H1 (cell line): ENCODE measurements at regions not wholly inside any gene's neighbourhood (a gene's known extent, or its start where the extent isn't known, plus 50 kb on each side); places are given as distances from the start of the nearest gene placed in this dataset.

Experiments used
- CTCF ChIA-PET: fragments of 300-600 bp; sonication (Branson Sonifier 250); formaldehyde crosslinking; loops from one replicate; lab custom pipeline; 2021; ENCODE audit not compliant: partially characterized antibody; lab: Charles Lee
- POLR2A ChIA-PET: fragments of 300-600 bp; sonication (Branson Sonifier 250); formaldehyde crosslinking; loops from one replicate; lab custom pipeline; 2021; ENCODE audit warnings: inconsistent platforms; ENCODE audit not compliant: partially characterized antibody; lab: Charles Lee
- DNase-seq, 2 experiments: peaks; one replicate each; pipeline versions ENCODE4 v3.0.0 to v3.0.0-alpha.2; 2010 to 2022; ENCODE audit warnings: low spot score in 2 of 2, low read depth in 1 of 2, mixed read lengths in 1 of 2
- FAIRE-seq: peaks from 2 replicates; lab custom pipeline; 2011; peaks lifted over from hg19 to GRCh38; lab: Jason Lieb, UNC
- H2AFZ ChIP-seq: 2 replicates; pipeline ENCODE4 v1.8.1; 2012; ENCODE audit warnings: low read length, inconsistent platforms
- H2AK5ac ChIP-seq: 2 replicates; pipeline ENCODE4 v1.6.1; 2013; ENCODE audit warnings: low read depth, low read length
- H2BK120ac ChIP-seq: replicated peaks from 2 replicates; pipeline ENCODE3; 2013; ENCODE audit warnings: low read depth, low read length, inconsistent platforms
- H2BK12ac ChIP-seq: 2 replicates; pipeline ENCODE4 v1.6.1; 2013; ENCODE audit warnings: low read depth, low read length
- H2BK15ac ChIP-seq: 2 replicates; pipeline ENCODE4 v1.6.1; 2013; ENCODE audit warnings: low read length
- H2BK20ac ChIP-seq: 2 replicates; pipeline ENCODE4 v1.6.1; 2013; ENCODE audit warnings: low read length
- H2BK5ac ChIP-seq: 2 replicates; pipeline ENCODE4 v1.6.1; 2013; ENCODE audit warnings: low read depth, low read length
- H3K14ac ChIP-seq: 2 replicates; pipeline ENCODE4 v1.6.1; 2013; ENCODE audit warnings: inconsistent platforms; ENCODE audit not compliant: insufficient read length
- H3K18ac ChIP-seq: 2 replicates; pipeline ENCODE4 v1.6.1; 2013; ENCODE audit warnings: low read length; ENCODE audit errors: extremely low read depth
- H3K23ac ChIP-seq: 2 replicates; pipeline ENCODE4 v1.6.1; 2013; ENCODE audit warnings: inconsistent platforms; ENCODE audit not compliant: insufficient read length
- H3K23me2 ChIP-seq: 2 replicates; pipeline ENCODE4 v1.6.1; 2013; ENCODE audit warnings: low read depth, low read length
- H3K27ac ChIP-seq: 2 replicates; pipeline ENCODE4 v1.6.1; 2011; ENCODE audit warnings: low read depth, low read length, inconsistent platforms
- H3K27me3 ChIP-seq, 4 experiments: replicated peaks in 1 of 4; 1 replicate in 1 of 4; 2 replicates in 3 of 4; pipeline versions ENCODE4 v1.6.1 to v1.8.1; 2011 to 2013; ENCODE audit warnings: low read length in 3 of 4, mild to moderate bottlenecking in 3 of 4, inconsistent platforms in 2 of 4, mixed read lengths in 2 of 4, moderate library complexity in 1 of 4; ENCODE audit not compliant: control insufficient read depth in 3 of 4, insufficient read depth in 3 of 4; ENCODE audit errors: extremely low read depth in 1 of 4
- H3K36me3 ChIP-seq, 4 experiments: 2 replicates each; pipeline versions ENCODE4 v1.6.1 to v1.8.1; 2011 to 2013; ENCODE audit warnings: mild to moderate bottlenecking in 4 of 4, low read length in 3 of 4, moderate library complexity in 2 of 4, control low read depth in 1 of 4, inconsistent platforms in 1 of 4; ENCODE audit not compliant: insufficient read depth in 4 of 4, control insufficient read depth in 2 of 4
- H3K4ac ChIP-seq: replicated peaks from 2 replicates; pipeline ENCODE3; 2013; ENCODE audit warnings: low read length, low read depth, mixed read lengths, inconsistent platforms; ENCODE audit not compliant: insufficient read length
- H3K4me1 ChIP-seq, 4 experiments: replicated peaks in 1 of 4; 1 replicate in 1 of 4; 2 replicates in 3 of 4; pipeline versions ENCODE4 v1.6.1 to v1.8.1; 2011 to 2013; ENCODE audit warnings: low read length in 3 of 4, inconsistent platforms in 2 of 4, mixed read lengths in 1 of 4; ENCODE audit not compliant: insufficient read depth in 4 of 4, control insufficient read depth in 3 of 4
- H3K4me2 ChIP-seq, 2 experiments: 2 replicates each; pipeline versions ENCODE4 v1.6.1 to v1.8.1; 2011 to 2013; ENCODE audit warnings: low read depth in 2 of 2, low read length in 2 of 2, control low read depth in 1 of 2, inconsistent platforms in 1 of 2, mild to moderate bottlenecking in 1 of 2; ENCODE audit not compliant: insufficient read depth in 1 of 2
- H3K4me3 ChIP-seq, 4 experiments: fragments of 200-600, 300-600 bp in 1 of 4; sonication (generic), shearing (Covaris generic), sonication (Bioruptor Twin) in 1 of 4; 2 replicates each; pipeline versions ENCODE4 v1.5.1 to v1.8.1; 2011 to 2016; ENCODE audit warnings: low read length in 4 of 4, low read depth in 3 of 4, control low read depth in 2 of 4, inconsistent platforms in 2 of 4, mild to moderate bottlenecking in 2 of 4, mixed read lengths in 1 of 4, moderate library complexity in 1 of 4; ENCODE audit not compliant: insufficient read depth in 2 of 4; ENCODE audit errors: extremely low read depth in 1 of 4
- H3K56ac ChIP-seq: replicated peaks from 2 replicates; pipeline ENCODE3; 2013; ENCODE audit warnings: low read depth, mild to moderate bottlenecking, mixed read lengths, low read length, inconsistent platforms; ENCODE audit not compliant: insufficient read length
- H3K79me1 ChIP-seq: 2 replicates; pipeline ENCODE4 v1.6.1; 2013; ENCODE audit warnings: low read depth, low read length, control low read depth
- H3K79me2 ChIP-seq, 2 experiments: 2 replicates each; pipeline versions ENCODE4 v1.6.1 to v1.8.1; 2012 to 2013; ENCODE audit warnings: low read length in 2 of 2, mild to moderate bottlenecking in 2 of 2, inconsistent platforms in 1 of 2; ENCODE audit not compliant: insufficient read depth in 2 of 2, control insufficient read depth in 1 of 2
- H3K9ac ChIP-seq, 4 experiments: replicated peaks in 1 of 4; 1 replicate in 1 of 4; 2 replicates in 3 of 4; pipeline versions ENCODE4 v1.6.1 to v1.8.1; 2011 to 2013; ENCODE audit warnings: low read depth in 3 of 4, low read length in 3 of 4, control low read depth in 2 of 4, mild to moderate bottlenecking in 2 of 4, moderate library complexity in 2 of 4, inconsistent platforms in 1 of 4; ENCODE audit errors: extremely low read depth in 1 of 4
- H3K9me3 ChIP-seq, 2 experiments: 2 replicates each; pipeline versions ENCODE4 v1.6.1 to v1.8.1; 2012 to 2013; ENCODE audit warnings: mild to moderate bottlenecking in 2 of 2, moderate library complexity in 2 of 2, control low read depth in 1 of 2, inconsistent platforms in 1 of 2, low read depth in 1 of 2, low read length in 1 of 2, mixed read lengths in 1 of 2; ENCODE audit not compliant: insufficient read depth in 2 of 2
- H4K20me1 ChIP-seq, 2 experiments: replicated peaks in 1 of 2; 2 replicates each; pipeline versions ENCODE3 to v1.8.1; 2011 to 2013; ENCODE audit warnings: inconsistent platforms in 2 of 2, low read length in 2 of 2, mild to moderate bottlenecking in 1 of 2; ENCODE audit not compliant: insufficient read depth in 2 of 2, control insufficient read depth in 1 of 2
- H4K5ac ChIP-seq: 2 replicates; pipeline ENCODE4 v1.6.1; 2013; ENCODE audit warnings: low read length, low read depth, mixed read lengths, inconsistent platforms; ENCODE audit not compliant: insufficient read length
- H4K8ac ChIP-seq: 2 replicates; pipeline ENCODE4 v1.8.0; 2013; ENCODE audit warnings: mild to moderate bottlenecking, moderate library complexity, low read length, inconsistent platforms; ENCODE audit not compliant: insufficient read depth; ENCODE audit errors: extremely low read depth
- H4K91ac ChIP-seq: replicated peaks from 2 replicates; pipeline ENCODE3; 2013; ENCODE audit warnings: low read length, mixed read lengths, inconsistent platforms; ENCODE audit not compliant: insufficient read length
- BCL11A ChIP-seq, 2 experiments: IDR thresholded peaks; one replicate each; pipeline ENCODE4 v1.6.1; 2011; ENCODE audit warnings: low read depth in 2 of 2, low read length in 2 of 2, mild to moderate bottlenecking in 2 of 2
- BRCA1 ChIP-seq: IDR thresholded peaks from 2 replicates; pipeline ENCODE4 v1.6.1; 2012; ENCODE audit warnings: low read depth, low read length, improper control_type of control experiment
- CBX5 ChIP-seq: fragments of 300-800, 300-1000 bp; sonication (generic); IDR thresholded peaks from 2 replicates; pipeline ENCODE4 v1.7.1; 2016; ENCODE audit warnings: antibody characterized with exemption, low read length, low read depth
- RXRA ChIP-seq: IDR thresholded peaks from 2 replicates; pipeline ENCODE4 v1.6.1; 2011; ENCODE audit warnings: low read depth, mild to moderate bottlenecking, low read length, moderate library complexity; ENCODE audit not compliant: insufficient read depth
- WGBS, 2 experiments: shearing (Covaris generic) in 1 of 2; methylation state at CpG; one replicate each; pipeline versions ENCODE4 v1.1.6 to v1.1.7; 2013 to 2015; ENCODE audit warnings: low lambda C conversion rate in 2 of 2, mixed read lengths in 2 of 2, inconsistent platforms in 1 of 2, low coverage in 1 of 2, missing lambda C conversion rate in 1 of 2; ENCODE audit not compliant: insufficient replicate concordance in 2 of 2, insufficient coverage in 1 of 2, insufficient read length in 1 of 2; ENCODE audit errors: extremely low coverage in 1 of 2, missing lambda C conversion rate in 1 of 2; 5-methylcytosine and 5-hydroxymethylcytosine counted together
- TF ChIP-seq, protein P1 (sequence below): IDR thresholded peaks from 2 replicates; pipeline ENCODE4 v1.6.1; 2011; ENCODE audit warnings: low read depth, mild to moderate bottlenecking, low read length; ENCODE audit not compliant: insufficient read depth

DNA sequence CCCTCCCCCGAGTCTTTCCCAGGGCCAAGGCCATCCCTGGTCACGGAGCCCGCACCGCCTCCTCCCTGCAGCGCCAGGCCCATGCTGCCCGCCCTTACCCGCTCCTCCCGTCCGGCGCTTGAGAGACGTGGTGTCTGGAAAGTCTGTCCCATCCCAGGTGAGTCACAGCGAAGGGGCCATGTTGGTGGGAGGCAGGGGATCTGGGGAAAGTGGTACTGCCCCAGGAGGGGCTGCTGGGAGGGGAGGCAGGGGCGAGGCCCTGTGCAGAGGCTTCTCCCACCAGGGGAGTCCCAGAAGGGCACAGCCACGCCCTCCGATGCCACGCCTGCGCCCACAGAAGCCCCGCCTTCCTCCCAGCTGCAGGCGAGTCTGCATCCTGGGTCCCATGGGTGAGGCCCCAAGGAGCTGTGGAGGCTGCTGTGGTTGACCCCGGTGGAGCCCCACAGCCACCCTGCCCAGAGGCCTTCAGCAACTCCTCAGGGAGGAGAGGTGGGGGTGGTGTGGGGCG lies 107.0 kb upstream of the PPP1R26 start:
- Histone ChIP-seq H3K4me1 (no peaks in the 10 kb centered on the region; a peak in 3 of 7 replicates), H3K27me3 (no peaks in the 10 kb centered on the region), H3K9me3 (peaks cover 0 to 5% of the 10 kb centered on the region in 2 experiments; a peak in 1 of 4 replicates), H3K36me3 (no peaks in the 10 kb centered on the region), H2BK5ac (no peak overlapping the region), H2AK5ac (no peak overlapping the region), H2BK15ac (peak overlapping the region; percentile 46; the same call in 1 of the 2 replicates), H4K5ac (no peak overlapping the region), H3K14ac (no peak overlapping the region), H2BK120ac (no peak overlapping the region), H4K8ac (no peak overlapping the region), H3K56ac (no peak overlapping the region), H3K79me2 (no peaks in the 10 kb centered on the region), H3K23ac (no peak overlapping the region), H3K79me1 (no peaks in the 10 kb centered on the region), H2AFZ (no peak overlapping the region), H2BK20ac (no peak overlapping the region), H3K18ac (no peak overlapping the region), H4K91ac (peak overlapping the region; percentile 62), H4K20me1 (no peaks in the 10 kb centered on the region), H2BK12ac (no peak overlapping the region), H3K4me3 (no peak overlapping the region), H3K9ac (no peak overlapping the region), H3K23me2 (no peaks in the 10 kb centered on the region), H3K4me2 (no peak overlapping the region), H3K4ac (no peak overlapping the region), H3K27ac (no peak overlapping the region)
- no peak for DNase-seq
- WGBS, 2 experiments, result 89% methylated on average over 19 of the region's 21 CpGs; no CpG with 5 or more reads in 1 of the 2 experiments
- ChIA-PET POLR2A (no interaction called here), CTCF (interaction anchor here (1.4 to 1.9 kb wide), 4 partner anchors 26 to 674 kb away, joined by 3 to 6 read pairs (median 4); partner anchors contain the start of gene OLFM1)
- no peak for FAIRE-seq
- TF ChIP-seq RXRA, result no peak
- TF ChIP-seq, protein P1, sequence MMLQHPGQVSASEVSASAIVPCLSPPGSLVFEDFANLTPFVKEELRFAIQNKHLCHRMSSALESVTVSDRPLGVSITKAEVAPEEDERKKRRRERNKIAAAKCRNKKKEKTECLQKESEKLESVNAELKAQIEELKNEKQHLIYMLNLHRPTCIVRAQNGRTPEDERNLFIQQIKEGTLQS, result no peak
- TF ChIP-seq CBX5, result no peak
- TF ChIP-seq BRCA1, result no peak
- TF ChIP-seq BCL11A (IDR thresholded peaks at IDR 0.05; ENCODE audit: low read depth in 2 of 2, low read length in 2 of 2), result no peak
